ENCODE measurements at regions not wholly inside any gene's neighbourhood (a gene's known extent, or its start where the extent isn't known, plus 50 kb on each side); places are given as distances from the start of the nearest gene placed in this dataset.
A peak's percentile ranks its signal among the peaks of the same experiment; 100 is the strongest.

- H3K27me3 ChIP-seq = no peaks in the 10 kb centered on the region
- 89 to 91% methylated on average over 2 of the region's 2 CpGs for WGBS, 2 donors
- no peak overlapping the region for H3K27ac ChIP-seq
- no peak for TF ChIP-seq CTCF (IDR thresholded peaks at IDR 0.05)
- no peaks in the 10 kb centered on the region for H3K9me3 ChIP-seq
- no peaks in the 10 kb centered on the region for H3K36me3 ChIP-seq
- intact Hi-C loops (cut with DNase I) = no loop called here
- H3K4me3 ChIP-seq = no peak overlapping the region
- DNase-seq = no peak
- no peaks in the 10 kb centered on the region for H3K4me1 ChIP-seq
- no peak for FAIRE-seq
- no peak for ATAC-seq
Measured at GRCh38 chr21:25466470-25466869, 140.8 kb downstream of the MRPL39 start.

- intact Hi-C loops (cut with DNase I) = no loop called here
- H3K36me3 ChIP-seq = no peaks in the 10 kb centered on the region
- no peak for ATAC-seq
- H3K4me1 ChIP-seq = no peaks in the 10 kb centered on the region
- no peak for FAIRE-seq
- no peaks in the 10 kb centered on the region for H3K27me3 ChIP-seq
- H3K9me3 ChIP-seq = no peaks in the 10 kb centered on the region
- no peak overlapping the region for H3K4me3 ChIP-seq
- no peak for TF ChIP-seq CTCF (IDR thresholded peaks at IDR 0.05)
- H3K27ac ChIP-seq = no peak overlapping the region
- DNase-seq = no peak
Measured at GRCh38 chr21:25465263-25465662, 142.0 kb downstream of the MRPL39 start.

GRCh38 chr21:25464275-25464674 is 143.0 kb downstream of the MRPL39 start:
- no peak for FAIRE-seq
- no peaks in the 10 kb centered on the region for H3K4me1 ChIP-seq
- WGBS, 2 donors = 37 to 41% methylated on average over 2 of the region's 2 CpGs
- ATAC-seq = peak in 1 of 4 donors; percentile 14
- H3K27ac ChIP-seq = no peak overlapping the region
- intact Hi-C loops (cut with DNase I) = no loop called here
- no peaks in the 10 kb centered on the region for H3K27me3 ChIP-seq
- no peak overlapping the region for H3K4me3 ChIP-seq
- TF ChIP-seq CTCF (IDR thresholded peaks at IDR 0.05) = no peak
- H3K9me3 ChIP-seq = no peaks in the 10 kb centered on the region
- DNase-seq = no peak
- no peaks in the 10 kb centered on the region for H3K36me3 ChIP-seq

- no peak for DNase-seq
- Histone ChIP-seq H3K4me1 (peaks cover 0 to 5% (median 0%) of the 10 kb centered on the region in 3 donors), H3K27me3 (no peaks in the 10 kb centered on the region), H3K4me3 (no peak overlapping the region), H3K27ac (no peak overlapping the region), H3K9me3 (no peaks in the 10 kb centered on the region), H3K36me3 (no peaks in the 10 kb centered on the region)
- whole genome bisulfite sequencing, 2 donors = 58% methylated on average over 5 of the region's 5 CpGs
- intact Hi-C loops (cut with DNase I) = no loop called here
- no peak for FAIRE-seq
- no peak for ATAC-seq
- TF ChIP-seq CTCF (IDR thresholded peaks at IDR 0.05) = no peak
Measured at GRCh38 chr21:25462517-25462971, 144.7 kb downstream of the MRPL39 start.

GRCh38 chr21:25461725-25462124 is 145.6 kb downstream of the MRPL39 start:
- DNase-seq = no peak
- no peaks in the 10 kb centered on the region for H3K9me3 ChIP-seq
- ATAC-seq = peak in 1 of 4 donors; percentile 14
- no peak for TF ChIP-seq CTCF (IDR thresholded peaks at IDR 0.05)
- H3K36me3 ChIP-seq = no peaks in the 10 kb centered on the region
- intact Hi-C loops (cut with DNase I) = no loop called here
- 35 to 61% methylated on average over 1 of the region's 1 CpG for WGBS, 2 donors
- peaks cover under 1 to 11% (median 5%) of the 10 kb centered on the region in 3 donors for H3K4me1 ChIP-seq
- no peak for FAIRE-seq
- no peak overlapping the region for H3K4me3 ChIP-seq
- no peak overlapping the region for H3K27ac ChIP-seq
- no peaks in the 10 kb centered on the region for H3K27me3 ChIP-seq

Measured in pancreas (tissue), 10 donors.